ENCODE measurements at regions not wholly inside any gene's neighbourhood (a gene's known extent, or its start where the extent isn't known, plus 50 kb on each side); places are given as distances from the start of the nearest gene placed in this dataset.
"Not testable (repeated sequence)": the region's sequence is repeated elsewhere in the genome, so short reads cannot be mapped to it uniquely, and the experiment has no call there.

- no peak for DNase-seq (ENCODE audit: low read depth in 2 of 2)
Observed at GRCh38 chr1:244106837-244107493, 55.9 kb downstream of the ZBTB18 start.

- no peak for DNase-seq (ENCODE audit: low read depth in 2 of 2)
Observed at GRCh38 chr1:244111027-244111426, 59.9 kb downstream of the ZBTB18 start.

GRCh38 chr1:244112041-244112440 lies 61.0 kb downstream of the ZBTB18 start:
- no peak for DNase-seq (ENCODE audit: low read depth in 2 of 2)

GRCh38 chr1:244112636-244113035 lies 61.6 kb downstream of the ZBTB18 start:
- no peak for DNase-seq (ENCODE audit: low read depth in 2 of 2)

- DNase-seq (ENCODE audit: low read depth in 2 of 2), result no peak
Observed at GRCh38 chr1:244113532-244114320, 62.6 kb downstream of the ZBTB18 start.

- DNase-seq (ENCODE audit: low read depth in 2 of 2), result no peak
Observed at GRCh38 chr1:244114892-244115291, 63.8 kb downstream of the ZBTB18 start.

- no peak for DNase-seq (ENCODE audit: low read depth in 2 of 2)
Observed at GRCh38 chr1:244116946-244117345, 65.9 kb downstream of the ZBTB18 start.

GRCh38 chr1:244118109-244118761 lies 67.2 kb downstream of the ZBTB18 start:
- DNase-seq (ENCODE audit: low read depth in 2 of 2), result no peak

GRCh38 chr1:244128591-244129383 lies 77.7 kb downstream of the ZBTB18 start:
- DNase-seq (ENCODE audit: low read depth in 2 of 2), result no peak

GRCh38 chr1:244137276-244137675 lies 86.2 kb downstream of the ZBTB18 start:
- DNase-seq (ENCODE audit: low read depth in 2 of 2), result no peak

- no peak for DNase-seq (ENCODE audit: low read depth in 2 of 2)
Observed at GRCh38 chr1:244137725-244138124, 86.6 kb downstream of the ZBTB18 start.

GRCh38 chr1:244138399-244138798 lies 87.3 kb downstream of the ZBTB18 start:
- DNase-seq (ENCODE audit: low read depth in 2 of 2), result no peak

- no peak for DNase-seq (ENCODE audit: low read depth in 2 of 2)
Observed at GRCh38 chr1:244139655-244140054, 88.6 kb downstream of the ZBTB18 start.

GRCh38 chr1:244140420-244140819 lies 89.3 kb downstream of the ZBTB18 start:
- DNase-seq (ENCODE audit: low read depth in 2 of 2), result no peak

- no peak for DNase-seq (ENCODE audit: low read depth in 2 of 2)
Observed at GRCh38 chr1:244144053-244144452, 93.0 kb downstream of the ZBTB18 start.

- DNase-seq (ENCODE audit: low read depth in 2 of 2), result no peak
Observed at GRCh38 chr1:244150071-244150470, 99.0 kb downstream of the ZBTB18 start.

GRCh38 chr1:244150665-244151064 lies 99.6 kb downstream of the ZBTB18 start:
- no peak for DNase-seq (ENCODE audit: low read depth in 2 of 2)

GRCh38 chr1:244151537-244151936 lies 100.5 kb downstream of the ZBTB18 start:
- DNase-seq (ENCODE audit: low read depth in 2 of 2), result no peak

GRCh38 chr1:244154508-244154871 lies 103.4 kb downstream of the ZBTB18 start:
- DNase-seq (ENCODE audit: low read depth in 2 of 2), result no peak

- DNase-seq (ENCODE audit: low read depth in 2 of 2), result no peak
Observed at GRCh38 chr1:244154872-244155531, 103.9 kb downstream of the ZBTB18 start.

GRCh38 chr1:244155661-244156060 lies 104.6 kb downstream of the ZBTB18 start:
- DNase-seq (ENCODE audit: low read depth in 2 of 2), result no peak

- not testable (repeated sequence) for DNase-seq (ENCODE audit: low read depth in 2 of 2)
Observed at GRCh38 chr1:244156617-244157016, 105.5 kb downstream of the ZBTB18 start.
